COLO829 (cell line): ENCODE measurements at regions not wholly inside any gene's neighbourhood (a gene's known extent, or its start where the extent isn't known, plus 50 kb on each side); places are given as distances from the start of the nearest gene placed in this dataset.
"Not testable (repeated sequence)": the region's sequence is repeated elsewhere in the genome, so short reads cannot be mapped to it uniquely, and the experiment has no call there.

Source experiments
- DNase-seq: peaks from one replicate; pipeline ENCODE4 v3.0.0; 2012; ENCODE audit warnings: low spot score

DNA sequence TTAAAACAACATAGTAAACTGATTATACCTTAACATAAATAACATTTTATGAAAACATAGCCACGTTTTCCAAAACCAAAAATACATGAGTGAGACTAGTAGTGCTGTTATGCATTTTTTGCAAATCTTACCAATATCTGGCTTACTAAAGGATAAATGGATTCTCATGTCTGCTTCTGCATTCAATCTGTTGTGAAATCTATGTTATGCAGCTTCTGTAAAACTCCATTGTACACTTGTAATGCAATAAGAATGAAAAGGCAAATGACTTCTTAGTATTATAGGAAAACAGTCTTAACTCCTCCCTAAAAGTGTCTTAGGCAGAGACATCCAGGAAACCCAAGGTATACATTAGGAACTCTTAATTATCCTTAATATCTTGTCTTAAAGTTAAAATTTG, 330.9 kb upstream of the THBS1 start:
- no peak for DNase-seq

DNA sequence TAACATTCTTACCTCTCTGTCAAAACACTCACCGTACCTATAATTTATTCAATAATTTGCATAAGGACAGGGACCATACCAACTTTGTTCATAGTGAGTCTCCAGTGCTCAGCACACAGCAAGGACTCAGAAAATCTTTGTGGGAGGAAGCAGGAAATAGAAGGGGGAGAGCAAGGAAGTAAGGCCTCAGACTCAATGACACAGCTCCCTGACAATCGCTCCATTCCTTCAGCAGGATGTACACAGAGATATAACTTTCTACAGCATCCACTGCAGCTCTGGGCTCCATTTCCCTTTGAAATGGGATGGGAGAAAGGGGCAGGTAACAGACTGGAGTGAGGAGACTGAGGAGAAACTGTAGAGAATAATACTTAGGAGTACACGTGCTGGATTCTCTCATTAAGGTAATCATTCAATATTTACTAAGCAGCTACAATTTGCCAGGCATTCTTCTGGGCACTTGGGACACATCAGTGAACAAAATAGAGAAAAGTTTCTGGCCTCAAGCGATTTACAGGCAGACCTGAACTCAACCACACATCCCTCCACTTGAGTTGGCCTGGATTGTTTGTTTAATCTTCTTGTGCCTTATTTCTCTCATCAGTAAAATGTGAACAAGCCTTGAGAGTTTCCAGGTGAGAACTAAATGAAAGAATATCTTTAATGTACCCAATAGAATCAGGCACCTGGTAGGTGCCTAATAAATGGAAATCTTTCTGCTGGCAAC, 330.3 kb upstream of the THBS1 start:
- no peak for DNase-seq

DNA sequence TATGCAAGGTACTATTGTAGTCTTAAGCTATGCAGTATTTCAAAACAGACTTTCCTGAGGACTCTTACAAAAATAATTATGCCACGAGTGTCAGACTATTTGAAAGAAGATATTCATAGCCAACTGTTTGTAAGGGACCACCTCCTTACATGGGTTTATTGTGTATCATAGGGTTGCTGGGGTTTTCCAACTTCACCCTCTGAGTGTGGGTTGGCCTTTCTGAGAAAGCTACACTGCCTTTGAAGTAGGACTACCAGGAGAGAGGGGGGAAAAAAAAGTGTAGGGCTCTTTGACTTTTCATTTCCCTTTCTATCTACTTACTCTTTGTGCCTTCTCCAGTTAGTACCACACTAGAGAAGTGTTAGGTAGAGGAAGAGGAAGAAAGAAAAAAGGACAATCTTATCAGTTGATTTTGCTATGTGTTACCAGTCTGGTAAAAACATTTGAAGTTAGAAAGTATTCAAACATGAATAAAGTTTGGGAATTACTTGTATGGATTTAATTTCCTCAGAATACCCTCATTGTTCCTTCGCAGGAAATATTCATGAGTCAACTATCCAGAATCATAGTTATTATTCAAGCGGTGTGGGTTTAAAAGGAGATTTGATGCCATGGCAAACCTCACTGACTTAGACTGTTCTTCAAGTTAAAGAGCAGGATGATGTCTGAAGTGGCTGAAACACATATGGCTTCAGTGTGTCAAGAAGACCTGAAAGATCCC, 329.3 kb upstream of the THBS1 start:
- peak; percentile 84 for DNase-seq

DNA sequence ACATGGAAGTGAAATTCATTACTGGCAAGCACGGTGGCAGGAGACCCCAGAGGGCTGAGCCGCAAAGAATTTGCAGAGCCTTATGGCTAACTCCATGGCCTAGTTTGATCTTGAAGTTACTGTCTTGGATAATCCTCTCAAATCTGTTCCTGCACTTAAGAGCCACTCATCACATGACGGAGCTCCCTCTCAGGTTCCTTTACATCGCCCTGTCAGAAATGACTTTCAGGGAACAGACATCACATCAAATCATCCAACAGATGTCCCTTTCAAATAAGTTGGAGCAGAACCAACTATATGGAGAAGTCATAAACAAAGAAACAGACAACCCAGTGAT, 328.8 kb upstream of the THBS1 start:
- DNase-seq = peak; percentile 40

DNA sequence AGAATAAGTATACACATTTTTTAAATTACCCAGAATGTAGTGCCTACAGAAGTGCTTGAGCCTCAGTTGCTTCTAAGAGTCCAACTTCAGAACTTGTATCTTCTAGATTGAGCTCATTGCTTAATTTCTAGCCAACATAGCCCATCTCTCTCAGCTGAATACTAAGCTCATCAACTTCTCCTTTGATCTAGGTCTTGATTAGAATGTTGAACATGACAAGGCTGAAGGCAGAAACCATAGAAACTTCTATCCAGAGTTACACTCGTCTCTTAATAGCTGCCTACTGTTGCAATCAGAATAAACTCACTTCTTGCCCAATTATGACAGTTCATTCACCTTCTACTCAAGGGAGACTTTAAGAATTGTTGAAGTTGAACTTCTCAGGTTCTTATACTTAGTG, 327.3 kb upstream of the THBS1 start:
- DNase-seq = no peak

DNA sequence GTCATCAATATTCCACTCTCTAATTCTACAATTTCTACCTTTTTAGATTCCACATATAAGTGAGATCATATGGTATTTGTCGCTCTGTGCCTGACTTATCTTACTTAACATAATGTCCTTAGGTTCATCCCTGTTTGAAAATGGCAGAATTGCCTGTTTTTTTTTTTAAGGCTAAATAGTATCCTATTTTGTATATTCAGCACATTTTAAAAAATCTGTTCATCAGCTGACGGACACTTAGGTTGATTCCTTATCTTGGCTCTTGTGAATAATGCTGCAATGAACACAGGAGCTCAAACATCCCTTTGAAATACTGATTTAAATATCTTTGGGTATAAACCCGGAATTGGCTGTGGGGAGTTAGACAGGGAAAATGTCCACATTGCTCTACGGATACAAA, 326.7 kb upstream of the THBS1 start:
- no peak for DNase-seq

DNA sequence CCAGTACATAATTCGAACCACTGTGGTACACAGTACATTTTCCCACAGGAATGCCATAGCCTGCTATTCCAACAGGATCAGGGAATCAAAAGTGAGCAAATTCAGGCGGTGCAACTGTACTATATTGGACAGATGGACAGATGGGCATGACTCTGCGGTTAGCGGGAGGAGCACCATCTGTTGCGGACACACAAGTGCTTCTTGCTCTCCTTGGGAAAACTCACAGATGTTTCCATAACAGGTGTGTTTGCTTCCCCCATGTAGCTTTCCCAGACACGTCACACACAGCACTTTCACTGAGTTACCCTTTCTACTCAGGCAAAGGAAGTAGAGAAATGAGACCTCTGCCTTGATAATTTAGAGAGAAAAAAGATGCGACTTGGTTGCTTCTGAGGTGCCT, 325.1 kb upstream of the THBS1 start:
- DNase-seq = no peak

DNA sequence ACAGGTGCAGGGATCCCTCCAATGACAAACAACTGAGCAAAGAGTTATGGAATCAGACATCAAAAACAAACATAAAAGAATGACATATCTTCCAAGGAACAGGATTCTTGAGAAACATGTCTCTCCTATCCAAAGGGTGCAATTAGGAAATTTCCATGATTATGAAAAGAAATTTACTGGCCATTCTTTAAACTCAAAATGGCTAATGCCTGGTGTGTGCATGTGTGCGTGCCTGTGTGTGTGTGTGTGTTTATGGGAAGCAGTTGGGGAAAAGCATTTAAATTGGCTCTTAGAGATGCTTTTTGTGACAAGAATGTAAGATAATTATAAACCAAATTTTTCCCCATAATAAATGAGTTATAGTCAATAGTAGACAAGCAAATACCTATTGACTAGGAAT, 320.5 kb upstream of the THBS1 start:
- no peak for DNase-seq

DNA sequence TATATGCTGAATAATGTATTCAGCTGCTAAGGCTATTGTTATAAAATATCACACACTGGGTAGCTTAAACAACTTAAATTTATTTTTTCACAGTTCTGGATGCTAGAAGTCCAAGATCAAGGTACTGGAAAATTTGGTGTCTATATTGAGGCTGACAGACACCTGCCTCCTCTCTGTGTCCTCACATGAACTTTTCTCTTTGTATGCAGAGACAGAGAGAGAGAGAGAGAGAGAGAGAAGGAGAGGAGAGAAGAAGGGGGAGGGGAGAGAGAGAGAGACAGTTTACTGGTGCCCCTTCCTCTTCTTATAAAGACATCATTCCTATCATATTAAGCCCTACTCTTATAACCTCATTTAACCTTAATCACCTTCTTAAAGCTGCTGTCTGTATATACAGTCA, 320.1 kb upstream of the THBS1 start:
- no peak for DNase-seq

DNA sequence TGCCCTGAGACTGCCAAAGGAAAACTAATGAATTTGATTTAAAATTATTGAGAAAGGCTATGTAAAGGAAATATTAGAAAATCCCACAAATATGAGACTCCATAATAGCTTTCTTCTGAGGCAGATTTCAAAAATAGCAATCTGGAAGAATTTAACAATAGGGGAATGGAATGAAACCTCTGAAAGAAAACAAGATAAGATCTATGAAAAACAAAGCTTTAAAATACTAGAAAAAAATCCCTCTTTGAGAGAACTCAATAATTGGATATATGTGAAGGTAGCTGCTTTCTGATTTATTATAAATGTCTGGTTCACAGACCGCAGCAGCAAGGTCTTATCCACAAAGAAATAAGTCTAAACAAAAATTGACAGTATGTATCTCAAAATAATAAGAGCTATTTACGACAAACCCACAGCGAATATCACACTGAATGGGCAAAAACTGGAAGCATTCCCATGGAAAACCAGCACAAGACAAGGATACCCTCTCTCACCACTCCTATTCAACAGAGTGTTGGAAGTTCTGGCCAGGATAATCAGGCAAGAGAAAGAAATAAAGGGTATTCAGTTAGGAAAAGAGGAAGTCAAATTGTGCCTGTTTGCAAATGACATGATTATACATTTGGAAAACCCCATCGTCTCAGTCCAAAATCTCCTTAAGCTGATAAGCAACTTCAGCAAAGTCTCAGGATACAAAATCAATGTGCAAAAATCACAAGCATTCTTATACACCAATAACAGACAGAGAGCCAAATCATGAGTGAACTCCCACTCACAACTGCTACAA, 319.3 kb upstream of the THBS1 start:
- not testable (repeated sequence) for DNase-seq

DNA sequence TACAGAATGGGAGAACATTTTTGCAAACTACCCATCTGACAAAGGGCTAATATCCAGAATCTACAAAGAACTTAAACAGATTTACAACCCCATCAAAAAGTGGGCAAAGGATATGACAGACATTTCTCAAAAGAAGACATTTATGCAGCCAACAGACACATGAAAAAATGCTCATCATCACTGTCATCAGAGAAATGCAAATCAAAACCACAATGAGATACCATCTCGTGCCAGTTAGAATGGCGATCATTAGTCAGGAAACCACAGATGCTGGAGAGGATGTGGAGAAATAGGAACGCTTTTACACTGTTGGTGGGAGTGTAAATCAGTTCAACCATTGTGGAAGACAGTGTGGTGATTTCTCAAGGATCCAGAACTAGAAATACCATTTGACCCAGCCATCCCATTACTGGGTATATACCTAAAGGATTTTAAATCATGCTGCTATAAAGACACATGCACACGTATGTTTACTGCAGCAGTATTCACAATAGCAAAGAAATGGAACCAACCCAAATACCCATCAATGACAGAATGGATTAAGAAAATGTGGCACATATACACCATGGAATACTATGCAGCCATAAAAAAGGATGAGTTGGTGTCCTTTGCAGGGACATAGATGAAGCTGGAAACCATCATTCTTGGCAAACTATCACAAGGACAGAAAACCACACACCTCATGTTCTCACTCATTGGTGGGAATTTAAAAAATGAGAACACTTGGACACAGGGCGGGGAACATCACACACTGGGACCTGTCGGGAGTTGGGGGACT, 317.7 kb upstream of the THBS1 start:
- DNase-seq = not testable (repeated sequence)

DNA sequence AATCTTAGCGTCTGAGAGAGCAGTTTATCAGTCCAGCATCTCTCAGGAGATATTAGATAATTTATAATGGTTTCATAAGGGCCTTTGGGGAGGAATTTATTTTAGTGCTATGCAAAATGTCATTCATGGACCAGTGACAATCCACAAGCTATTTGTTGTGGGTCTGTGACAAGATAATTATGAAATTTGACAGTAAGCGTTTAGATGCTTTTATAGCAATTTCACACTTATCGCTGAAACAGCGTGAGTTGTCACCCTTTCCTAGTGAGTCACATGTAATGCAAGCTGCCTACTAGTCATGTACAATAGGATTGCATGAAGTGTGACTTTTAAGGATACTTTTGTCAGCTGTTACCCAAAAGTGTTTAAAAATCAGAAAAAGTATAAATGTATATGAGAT, 315.6 kb upstream of the THBS1 start:
- DNase-seq = no peak

DNA sequence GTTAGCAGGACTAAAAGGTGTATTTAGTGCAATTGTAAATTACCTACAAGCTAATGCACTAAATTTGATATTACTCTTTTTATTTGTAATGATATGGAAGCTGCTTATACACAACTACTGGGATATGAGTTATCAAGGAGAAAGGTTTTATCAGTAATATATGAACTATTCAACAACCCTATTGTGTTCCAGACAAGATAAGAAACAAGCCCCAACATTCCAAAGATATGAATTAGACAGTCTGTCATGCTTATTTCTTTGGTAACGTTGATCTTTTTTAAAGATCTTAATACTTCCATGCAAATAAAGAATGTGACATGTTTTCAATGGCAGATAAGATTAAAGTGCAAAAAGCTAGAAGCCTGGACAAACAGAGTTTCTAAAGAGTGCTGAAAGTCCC, 314.0 kb upstream of the THBS1 start:
- no peak for DNase-seq

DNA sequence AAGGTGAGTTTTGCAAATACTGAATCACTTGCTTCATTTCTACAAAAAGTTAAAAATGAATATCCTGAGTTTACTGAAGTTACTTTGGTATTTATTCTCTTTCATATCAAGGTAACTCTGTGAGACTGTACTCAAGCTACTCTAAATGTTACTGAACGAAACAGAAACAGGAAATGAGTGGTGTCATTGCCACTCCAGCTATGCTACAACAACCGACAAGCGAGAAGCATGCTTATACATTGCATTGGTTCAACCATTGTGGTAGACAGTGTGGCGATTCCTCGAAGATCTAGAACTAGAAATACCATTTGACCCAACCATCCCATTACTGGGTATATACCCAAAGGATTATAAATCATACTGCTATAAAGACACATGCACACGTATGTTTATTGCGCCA, 313.2 kb upstream of the THBS1 start:
- DNase-seq = no peak

DNA sequence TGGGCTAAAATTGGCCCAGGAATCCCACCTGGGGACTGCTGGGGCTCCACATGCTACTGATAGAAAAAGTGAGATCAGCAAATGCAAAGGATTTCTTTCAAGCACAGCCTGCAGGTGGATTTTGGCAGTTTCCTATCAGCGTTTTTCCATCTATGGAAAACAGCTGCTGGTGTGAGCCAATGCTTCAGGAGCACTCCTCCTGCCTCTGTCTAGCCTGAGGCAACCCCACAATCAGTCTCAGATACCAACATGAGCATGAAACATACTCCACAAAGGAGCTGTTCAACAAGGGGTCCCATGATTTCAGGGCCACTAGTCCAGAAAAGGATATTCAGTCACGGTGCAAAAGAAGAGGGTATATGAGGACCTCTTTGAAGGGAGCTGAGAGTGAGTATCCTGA, 311.5 kb upstream of the THBS1 start:
- DNase-seq = no peak

DNA sequence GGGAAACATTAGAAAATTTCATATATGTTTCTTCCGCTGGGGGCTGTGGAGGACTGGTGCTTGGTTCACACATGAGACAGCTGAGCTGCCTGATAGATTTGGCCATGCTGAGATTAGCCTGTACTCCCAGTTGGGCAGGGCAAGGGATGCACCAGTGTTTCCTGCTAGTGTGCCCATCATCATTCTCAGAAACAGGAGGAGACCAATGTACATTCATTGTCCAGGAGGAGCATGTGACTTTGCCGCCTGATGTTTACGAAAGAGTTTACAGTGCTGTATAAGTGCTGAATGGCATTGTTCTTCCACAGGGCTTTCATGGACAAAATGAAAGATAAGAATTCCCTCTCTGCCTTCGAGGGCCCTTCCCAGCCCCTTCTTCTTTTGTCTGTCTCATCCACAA, 311.1 kb upstream of the THBS1 start:
- DNase-seq = peak; percentile 30

DNA sequence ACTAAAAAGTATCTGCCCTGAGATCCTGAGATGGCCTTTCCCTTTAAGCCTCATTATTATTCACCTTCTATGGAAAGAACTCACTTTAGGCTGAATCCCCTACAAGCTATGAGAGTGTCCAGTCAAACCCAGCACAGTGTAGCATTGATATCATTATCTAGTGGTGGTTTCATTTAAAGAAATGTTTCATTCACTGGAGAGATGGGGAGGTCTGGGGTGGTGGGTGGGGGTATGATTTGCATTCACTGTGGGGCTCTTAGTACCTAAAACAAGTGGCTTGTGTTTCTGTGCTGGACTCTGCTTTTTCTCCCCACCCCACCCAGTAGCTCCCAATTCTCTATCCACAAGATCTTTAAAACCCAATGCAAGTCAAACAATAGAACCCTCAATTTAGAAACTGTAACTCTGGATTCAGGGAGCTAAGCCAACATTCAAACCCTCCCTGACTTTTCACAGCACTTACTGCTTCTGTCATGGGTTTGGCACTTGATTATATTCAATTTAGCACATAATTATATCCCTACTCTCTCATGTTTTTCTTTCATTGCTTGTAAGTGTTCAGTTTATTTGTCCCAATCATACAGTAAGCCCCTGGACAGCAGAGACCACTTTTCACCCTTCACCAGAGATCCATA, 310.5 kb upstream of the THBS1 start:
- peak; percentile 48 for DNase-seq

DNA sequence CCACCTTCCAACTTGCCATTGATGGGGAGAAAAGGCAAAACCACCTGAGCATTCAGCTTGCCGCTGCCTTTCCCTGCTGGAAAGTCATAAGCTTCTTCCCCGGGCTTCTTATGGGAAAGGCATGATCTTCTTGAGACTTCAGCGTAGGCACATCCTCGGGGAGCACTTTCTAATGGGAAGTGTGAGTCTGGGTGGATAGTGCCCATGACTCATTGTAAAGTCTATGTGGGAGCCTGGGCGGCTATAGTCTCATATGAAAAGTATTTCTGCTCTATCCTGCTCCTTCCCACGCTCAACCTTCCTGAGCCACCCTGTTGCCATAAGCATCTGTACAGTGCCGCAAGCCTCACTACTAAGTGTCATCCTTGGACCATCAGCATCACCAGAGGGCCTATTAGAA, 309.9 kb upstream of the THBS1 start:
- DNase-seq = no peak

DNA sequence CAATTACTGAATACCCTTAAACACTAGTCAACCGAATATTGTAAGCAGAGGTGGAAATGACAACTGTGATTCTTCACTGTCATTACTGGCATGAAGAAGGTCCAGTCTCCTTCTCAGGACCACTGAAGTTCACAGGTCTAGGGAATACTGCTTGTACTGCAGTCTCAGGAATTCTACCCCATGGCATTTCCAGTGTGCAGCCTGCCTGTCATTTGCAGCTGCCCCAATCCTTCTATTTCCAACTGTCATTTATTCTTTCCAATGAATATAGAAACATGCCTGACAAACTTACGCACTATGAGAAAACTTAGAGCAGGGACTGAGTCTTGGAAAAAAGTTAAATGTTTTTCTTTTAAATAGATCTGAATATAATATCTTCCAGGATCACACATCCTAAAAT, 308.0 kb upstream of the THBS1 start:
- DNase-seq = no peak

DNA sequence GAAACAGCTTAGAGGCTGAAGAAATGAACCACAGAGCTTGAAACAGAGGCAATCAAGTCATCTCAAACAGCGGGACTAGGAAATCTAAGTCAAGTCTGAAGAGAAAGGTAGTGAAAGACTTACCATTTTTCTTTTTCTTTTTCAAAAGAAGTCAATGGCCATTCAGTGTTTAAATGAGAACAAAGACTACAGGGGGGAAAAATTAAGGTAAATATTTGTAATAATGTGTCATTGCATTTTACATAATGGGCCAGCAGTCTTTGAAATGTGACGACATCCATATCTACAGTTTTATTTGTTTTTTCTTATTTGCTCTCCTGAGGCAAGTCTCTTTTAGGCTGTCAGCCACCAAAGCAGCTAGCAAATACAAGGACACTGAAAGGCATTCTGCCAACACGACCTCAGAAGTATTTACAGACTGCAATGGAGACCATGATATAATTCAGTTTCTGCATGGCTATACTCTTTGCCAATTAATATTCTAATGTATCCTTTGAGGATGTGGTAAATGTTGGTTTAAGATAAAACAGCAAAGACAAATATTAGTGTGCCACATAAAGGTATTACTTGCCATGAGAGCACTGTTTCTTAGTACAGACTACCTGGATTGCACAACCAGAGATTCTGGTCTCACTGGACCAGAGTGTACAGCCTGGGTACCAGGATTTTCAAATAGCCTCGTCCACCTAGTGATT, 307.0 kb upstream of the THBS1 start:
- no peak for DNase-seq

DNA sequence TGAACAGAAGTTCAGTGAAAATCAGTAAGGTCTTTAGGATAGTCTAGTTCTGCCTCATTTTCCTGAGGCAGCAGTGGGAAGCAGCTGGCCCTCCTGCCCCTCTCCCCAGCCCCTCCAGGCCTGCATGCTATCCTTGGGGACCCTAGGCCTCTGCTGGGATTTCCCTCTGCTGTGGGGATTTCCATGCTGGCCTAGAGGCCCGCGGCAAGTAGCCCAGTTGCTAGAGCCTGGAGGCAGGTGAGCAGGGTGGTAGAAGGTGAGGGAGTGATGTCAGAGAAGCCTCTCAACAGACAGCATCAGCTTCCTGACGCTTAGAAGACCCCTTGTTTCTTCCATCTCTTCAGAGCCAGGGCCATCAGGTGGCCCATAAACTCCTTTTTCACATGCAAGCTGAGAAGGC, 305.8 kb upstream of the THBS1 start:
- DNase-seq = no peak
